HepG2 (cell line): ENCODE measurements at regions not wholly inside any gene's neighbourhood (a gene's known extent, or its start where the extent isn't known, plus 50 kb on each side); places are given as distances from the start of the nearest gene placed in this dataset.

Source experiments
- ATAC-seq: fragments of 200-7000 bp; cut with Tn5 transposase; 3 replicates; pipeline ENCODE4 v1.9.1; 2020; ENCODE audit warnings: mild to moderate bottlenecking, moderate library complexity
- BruUV-seq: library from RNA; stranded (reverse); fragments of 400-500 nt; replicated peaks from 2 replicates; lab custom pipeline; 2021; lab: Mats Ljungman, UMichigan
- CTCF ChIA-PET: fragments of 300-600 bp; formaldehyde crosslinking; extraction: SDS; loops from one replicate; lab custom pipeline; 2021; ENCODE audit warnings: low total read pairs, inconsistent platforms, low intra/inter-chr PET ratio; lab: Yijun Ruan, JAX
- POLR2A ChIA-PET: fragments of 350-600 bp; sonication (Branson Sonifier 250); formaldehyde crosslinking; loops from one replicate; lab custom pipeline; 2020; ENCODE audit warnings: antibody characterized with exemption, inconsistent platforms; lab: Yijun Ruan, JAX
- DNase-seq: peaks from one replicate; pipeline ENCODE4 v3.0.0-alpha.2; 2015; ENCODE audit warnings: low spot score
- FAIRE-seq: peaks from 3 replicates; lab custom pipeline; 2011; peaks lifted over from hg19 to GRCh38; lab: Jason Lieb, UNC
- H2AFZ ChIP-seq: one replicate; pipeline ENCODE4 v1.6.1; 2011; ENCODE audit warnings: low read length, inconsistent platforms
- H3K27ac ChIP-seq: fragments of 300-600 bp; 3 replicates; pipeline ENCODE4 v1.8.0; 2011; ENCODE audit warnings: mixed run types, mild to moderate bottlenecking, mixed read lengths, low read length, inconsistent platforms; ENCODE audit not compliant: insufficient read depth; ENCODE audit errors: extremely low read length
- H3K27me3 ChIP-seq, 2 experiments: fragments of 200-600 bp in 1 of 2; 2 replicates in 1 of 2; 3 replicates in 1 of 2; pipeline versions ENCODE4 v1.6.0 to v1.8.0; 2011; ENCODE audit warnings: low read length in 2 of 2, mild to moderate bottlenecking in 2 of 2, moderate library complexity in 2 of 2, inconsistent platforms in 1 of 2; ENCODE audit not compliant: insufficient read depth in 2 of 2, control insufficient read depth in 1 of 2
- H3K36me3 ChIP-seq, 2 experiments: fragments of 200-600 bp in 1 of 2; replicated peaks in 1 of 2; 2 replicates in 1 of 2; 3 replicates in 1 of 2; pipeline versions ENCODE4 v1.5.1 to v1.8.0; 2011; ENCODE audit warnings: low read length in 2 of 2, inconsistent platforms in 1 of 2; ENCODE audit not compliant: insufficient read depth in 2 of 2, control insufficient read depth in 1 of 2
- H3K4me1 ChIP-seq: 2 replicates; pipeline ENCODE4 v1.5.1; 2012; ENCODE audit warnings: low read length, inconsistent platforms; ENCODE audit not compliant: insufficient read depth
- H3K4me2 ChIP-seq: 2 replicates; pipeline ENCODE4 v1.6.0; 2011; ENCODE audit warnings: low read depth, low read length, inconsistent platforms
- H3K4me3 ChIP-seq, 3 experiments: fragments of 200-600 bp in 1 of 3; sonication (generic), shearing (Covaris generic) in 1 of 3; replicated peaks in 1 of 3; 2 replicates each; pipeline ENCODE4 v1.5.1; 2011 to 2016; ENCODE audit warnings: low read length in 3 of 3, inconsistent platforms in 2 of 3, low read depth in 2 of 3, mild to moderate bottlenecking in 2 of 3, control low read depth in 1 of 3, mixed read lengths in 1 of 3; ENCODE audit not compliant: insufficient read depth in 1 of 3
- H3K79me2 ChIP-seq: one replicate; pipeline ENCODE4 v1.6.1; 2011; ENCODE audit warnings: low read length, inconsistent platforms; ENCODE audit not compliant: insufficient read depth
- H3K9ac ChIP-seq: 2 replicates; pipeline ENCODE4 v1.6.0; 2011; ENCODE audit warnings: mild to moderate bottlenecking, low read depth, low read length, inconsistent platforms; ENCODE audit not compliant: insufficient read depth
- H3K9me3 ChIP-seq: 2 replicates; pipeline ENCODE4 v1.5.1; 2012; ENCODE audit warnings: mild to moderate bottlenecking, low read length
- H4K20me1 ChIP-seq: 2 replicates; pipeline ENCODE4 v1.6.0; 2011; ENCODE audit warnings: inconsistent platforms, mild to moderate bottlenecking, low read length, moderate library complexity; ENCODE audit not compliant: insufficient read depth
- CREB1 ChIP-seq, 2 experiments: fragments of 450-650 bp in 1 of 2; IDR thresholded peaks; 2 replicates each; pipeline ENCODE4 v1.6.1; 2016 to 2017; ENCODE audit warnings: control low read depth in 1 of 2, mild to moderate bottlenecking in 1 of 2, missing compliant biosample characterization in 1 of 2, missing genetic modification characterization in 1 of 2
- CSRNP2 ChIP-seq: sonication (generic); formaldehyde crosslinking; conservative IDR thresholded peaks from 2 replicates; pipeline ENCODE4 v1.8.0; 2022; ENCODE audit warnings: low read depth, missing genetic modification reagents
- FOXM1 ChIP-seq: sonication (generic); formaldehyde crosslinking; IDR thresholded peaks from 2 replicates; pipeline ENCODE4 v1.5.0; 2020; ENCODE audit warnings: missing genetic modification reagents
- HDAC2 ChIP-seq: sonication (generic); formaldehyde crosslinking; IDR thresholded peaks from 2 replicates; pipeline ENCODE4 v1.4.0; 2020; ENCODE audit warnings: missing genetic modification reagents
- HES4 ChIP-seq: sonication (generic); formaldehyde crosslinking; IDR thresholded peaks from 2 replicates; pipeline ENCODE4 v1.9.0; 2021; ENCODE audit warnings: mild to moderate bottlenecking, missing genetic modification reagents, borderline replicate concordance
- NFYB ChIP-seq: sonication (generic); formaldehyde crosslinking; IDR thresholded peaks from 2 replicates; pipeline ENCODE4 v1.4.0; 2020; ENCODE audit warnings: missing genetic modification reagents
- NRL ChIP-seq: sonication (generic); formaldehyde crosslinking; IDR thresholded peaks from 2 replicates; pipeline ENCODE4 v1.5.0; 2020; ENCODE audit warnings: missing genetic modification reagents, mild to moderate bottlenecking, moderate library complexity, borderline replicate concordance
- PCBP2 ChIP-seq: fragments of 200-400 bp; formaldehyde crosslinking; optimal IDR thresholded peaks from 2 replicates; pipeline ENCODE3; 2018; ENCODE audit warnings: low read length, low read depth; ENCODE audit not compliant: poor library complexity, severe bottlenecking
- PHF8 ChIP-seq: sonication (generic); formaldehyde crosslinking; IDR thresholded peaks from 2 replicates; pipeline ENCODE4 v1.5.0; 2020; ENCODE audit warnings: missing genetic modification reagents
- RCOR2 ChIP-seq: IDR thresholded peaks from 2 replicates; pipeline ENCODE4 v1.6.1; 2016; ENCODE audit warnings: missing biosample characterization, missing genetic modification reagents
- TERF1 ChIP-seq: sonication (generic); formaldehyde crosslinking; IDR thresholded peaks from 2 replicates; pipeline ENCODE4 v1.8.0; 2022; ENCODE audit warnings: mild to moderate bottlenecking, missing genetic modification reagents, moderate library complexity
- TIGD3 ChIP-seq: sonication (generic); formaldehyde crosslinking; IDR thresholded peaks from 2 replicates; pipeline ENCODE4 v1.5.1; 2020; ENCODE audit warnings: mild to moderate bottlenecking, missing genetic modification reagents, borderline replicate concordance
- ZNF513 ChIP-seq: sonication (generic); formaldehyde crosslinking; conservative IDR thresholded peaks from 2 replicates; pipeline ENCODE4 v1.5.0; 2020; ENCODE audit warnings: missing genetic modification reagents
- ZNF605 ChIP-seq: sonication (generic); formaldehyde crosslinking; IDR thresholded peaks from 2 replicates; pipeline ENCODE4 v1.8.0; 2022; ENCODE audit warnings: mild to moderate bottlenecking, missing genetic modification reagents
- ZNF660 ChIP-seq: sonication (generic); formaldehyde crosslinking; IDR thresholded peaks from 2 replicates; pipeline ENCODE4 v1.5.1; 2020; ENCODE audit warnings: mild to moderate bottlenecking, low read depth, missing genetic modification reagents, borderline replicate concordance
- ZNF709 ChIP-seq: sonication (generic); formaldehyde crosslinking; IDR thresholded peaks from 2 replicates; pipeline ENCODE4 v1.5.0; 2020; ENCODE audit warnings: mild to moderate bottlenecking, missing genetic modification reagents
- ZNF782 ChIP-seq: sonication (generic); formaldehyde crosslinking; IDR thresholded peaks from 2 replicates; pipeline ENCODE4 v1.4.0; 2020; ENCODE audit warnings: missing genetic modification reagents, mild to moderate bottlenecking, borderline replicate concordance
- WGBS: methylation state at CpG from one replicate; pipeline ENCODE4 v1.1.6; 2017; ENCODE audit warnings: low lambda C conversion rate; 5-methylcytosine and 5-hydroxymethylcytosine counted together
- in situ Hi-C: cut with HindIII; loops from 2 replicates; pipeline ENCODE4 v1.10.0; 2017; ENCODE audit warnings: low pct_unique_long_range_greater_than_20kb; ENCODE audit not compliant: extremely low pct_ligation_motif_present
- intact Hi-C: fragments of 100-400 bp; cut with micrococcal nuclease; formaldehyde crosslinking; loops from one replicate; pipeline ENCODE4 v1.10.0; 2022; ENCODE audit not compliant: unreplicated experiment

GRCh38 chr13:105262579-105262978, 1272.9 kb downstream of the EFNB2 start (continued):
- no peak for TF ChIP-seq ZNF513 (CRISPR knock-in tag)
- no peak for TF ChIP-seq CSRNP2
- TF ChIP-seq ZNF660 (CRISPR knock-in tag) = no peak
- no peak for TF ChIP-seq ZNF605 (CRISPR knock-in tag)
- TF ChIP-seq PHF8 (CRISPR knock-in tag) = no peak
- TF ChIP-seq HDAC2 (CRISPR knock-in tag) = no peak
- TF ChIP-seq HES4 (CRISPR knock-in tag) = no peak

GRCh38 chr13:105259426-105259825, 1276.0 kb downstream of the EFNB2 start:
- Histone ChIP-seq H4K20me1 (no peaks in the 10 kb centered on the region), H3K4me3 (no peak overlapping the region), H3K36me3 (no peaks in the 10 kb centered on the region), H2AFZ (no peak overlapping the region), H3K9me3 (peaks cover 52% of the 10 kb centered on the region), H3K4me1 (no peaks in the 10 kb centered on the region), H3K4me2 (no peak overlapping the region), H3K27ac (no peak overlapping the region), H3K9ac (no peak overlapping the region), H3K27me3 (no peaks in the 10 kb centered on the region), H3K79me2 (no peaks in the 10 kb centered on the region)
- ChIA-PET POLR2A (no interaction called here), CTCF (no interaction called here)
- WGBS = 46% methylated on average over 6 of the region's 6 CpGs
- ATAC-seq = no peak
- in situ Hi-C loops = no loop called here
- no peak for DNase-seq
- intact Hi-C loops = no loop called here
- FAIRE-seq = no peak
- BruUV-seq = no TSS peak
- no peak for TF ChIP-seq NFYB
- TF ChIP-seq FOXM1 (CRISPR knock-in tag) = no peak
- TF ChIP-seq TERF1 = no peak
- TF ChIP-seq CREB1 (IDR thresholded peaks at IDR 0.05) = no peak
- no peak for TF ChIP-seq CREB1 (CRISPR knock-in tag; IDR thresholded peaks at IDR 0.05)
- TF ChIP-seq NRL (CRISPR knock-in tag) = no peak
- no peak for TF ChIP-seq TIGD3
- no peak for TF ChIP-seq PCBP2
- no peak for TF ChIP-seq RCOR2 (CRISPR knock-in tag)
- TF ChIP-seq ZNF709 (CRISPR knock-in tag) = no peak
- TF ChIP-seq ZNF782 (CRISPR knock-in tag) = no peak
